ENCODE measurements at regions not wholly inside any gene's neighbourhood (a gene's known extent, or its start where the extent isn't known, plus 50 kb on each side); places are given as distances from the start of the nearest gene placed in this dataset.

DNA sequence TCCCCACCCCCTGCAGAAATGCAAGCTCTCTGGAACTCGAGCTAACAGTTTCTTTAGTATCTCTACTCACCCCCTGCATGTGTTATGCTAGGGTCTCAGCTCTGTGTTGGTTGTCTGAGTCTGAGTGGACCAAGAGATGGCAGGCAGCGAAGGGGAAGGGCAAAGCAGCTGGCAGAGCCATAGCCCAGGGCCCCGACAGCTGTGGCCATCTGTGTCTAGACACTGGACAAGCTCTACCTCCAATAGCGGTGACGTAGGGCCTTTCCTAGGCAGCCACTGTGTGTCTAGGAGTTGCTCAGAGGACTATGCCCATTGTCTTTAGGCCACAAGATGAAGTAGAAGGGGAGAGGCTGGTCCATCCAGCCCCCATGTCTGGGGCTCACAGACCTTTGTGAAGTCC, 79.2 kb downstream of the EFNB1 start:
- Histone ChIP-seq H3K4me1 (ENCODE audit: control insufficient read depth, insufficient read depth, low read length, unreplicated experiment) (no peaks in the 10 kb centered on the region), H3K27ac (ENCODE audit: low read depth, low read length) (no peak overlapping the region), H3K36me3 (ENCODE audit: insufficient read depth, low read length) (no peaks in the 10 kb centered on the region), H3K27me3 (ENCODE audit: insufficient read depth, low read length) (no peaks in the 10 kb centered on the region), H3K79me2 (ENCODE audit: control insufficient read depth, insufficient read depth, low read length, unreplicated experiment) (no peaks in the 10 kb centered on the region), H2AFZ (ENCODE audit: low read length, unreplicated experiment) (no peak overlapping the region), H3K4me3 (ENCODE audit: low read depth, low read length) (no peak overlapping the region)

GRCh38 chrX:68902706-68903504, 74.1 kb downstream of the EFNB1 start:
- Histone ChIP-seq H2AFZ (ENCODE audit: low read length, unreplicated experiment) (no peak overlapping the region), H3K27me3 (ENCODE audit: insufficient read depth, low read length) (no peaks in the 10 kb centered on the region), H3K4me3 (ENCODE audit: low read depth, low read length) (no peak overlapping the region), H3K36me3 (ENCODE audit: insufficient read depth, low read length) (no peaks in the 10 kb centered on the region), H3K4me1 (ENCODE audit: control insufficient read depth, insufficient read depth, low read length, unreplicated experiment) (no peaks in the 10 kb centered on the region), H3K27ac (ENCODE audit: low read depth, low read length) (no peak overlapping the region), H3K79me2 (ENCODE audit: control insufficient read depth, insufficient read depth, low read length, unreplicated experiment) (no peaks in the 10 kb centered on the region)

DNA sequence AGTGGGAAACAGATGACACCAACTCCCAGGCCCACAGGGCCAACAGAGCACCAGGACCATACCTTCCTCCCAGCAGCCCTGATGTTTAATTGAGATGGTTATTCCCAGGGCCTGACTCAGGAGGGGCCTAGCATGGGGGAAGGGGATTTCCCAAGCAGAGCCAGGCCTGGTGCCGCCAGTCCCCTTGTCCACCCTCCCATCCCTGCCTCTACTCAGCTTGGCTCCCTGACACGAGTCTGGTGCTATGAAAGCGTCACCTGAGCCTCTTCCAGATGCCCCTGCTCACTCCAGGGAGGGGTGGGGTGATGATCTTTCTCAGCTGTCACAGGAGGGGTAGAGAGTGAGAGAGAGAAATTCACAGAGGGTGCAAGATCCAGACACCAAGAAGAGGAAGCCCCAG, 72.7 kb downstream of the EFNB1 start:
- Histone ChIP-seq H3K36me3 (ENCODE audit: insufficient read depth, low read length) (no peaks in the 10 kb centered on the region), H3K4me3 (ENCODE audit: low read depth, low read length) (no peak overlapping the region), H3K4me1 (ENCODE audit: control insufficient read depth, insufficient read depth, low read length, unreplicated experiment) (no peaks in the 10 kb centered on the region), H3K27me3 (ENCODE audit: insufficient read depth, low read length) (no peaks in the 10 kb centered on the region), H3K79me2 (ENCODE audit: control insufficient read depth, insufficient read depth, low read length, unreplicated experiment) (no peaks in the 10 kb centered on the region), H3K27ac (ENCODE audit: low read depth, low read length) (no peak overlapping the region), H2AFZ (ENCODE audit: low read length, unreplicated experiment) (no peak overlapping the region)

DNA sequence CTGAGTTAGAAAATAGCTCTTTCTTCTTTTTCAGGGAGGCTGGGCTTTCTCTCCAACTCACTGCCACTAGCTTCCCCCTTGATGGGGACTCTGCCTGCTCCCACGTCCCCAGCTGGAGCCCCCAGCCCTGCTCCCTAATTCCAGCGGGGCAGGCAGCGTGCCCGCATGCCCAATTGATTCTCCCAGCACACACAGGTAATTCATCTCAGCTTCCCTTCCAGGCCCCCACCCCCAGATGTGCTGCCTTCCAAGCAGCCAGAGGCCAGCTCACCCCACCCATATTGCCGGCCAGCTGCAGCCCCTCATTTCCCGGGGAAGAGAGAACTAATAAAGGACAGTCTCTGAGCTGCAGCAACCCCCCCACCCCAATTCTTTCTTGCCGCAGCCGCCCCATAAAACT, 69.8 kb downstream of the EFNB1 start:
- no peaks in the 10 kb centered on the region for H3K27me3 ChIP-seq (ENCODE audit: insufficient read depth, low read length)
- H3K27ac ChIP-seq (ENCODE audit: low read depth, low read length) = no peak overlapping the region
- no peaks in the 10 kb centered on the region for H3K79me2 ChIP-seq (ENCODE audit: control insufficient read depth, insufficient read depth, low read length, unreplicated experiment)
- H3K36me3 ChIP-seq (ENCODE audit: insufficient read depth, low read length) = no peaks in the 10 kb centered on the region
- no peak overlapping the region for H2AFZ ChIP-seq (ENCODE audit: low read length, unreplicated experiment)
- no peak overlapping the region for H3K4me3 ChIP-seq (ENCODE audit: low read depth, low read length)
- peaks cover 16% of the 10 kb centered on the region for H3K4me1 ChIP-seq (ENCODE audit: control insufficient read depth, insufficient read depth, low read length, unreplicated experiment)

GRCh38 chrX:68897118-68897945, 68.5 kb downstream of the EFNB1 start:
- H3K4me1 ChIP-seq (ENCODE audit: control insufficient read depth, insufficient read depth, low read length, unreplicated experiment) = peaks cover 16% of the 10 kb centered on the region
- H3K79me2 ChIP-seq (ENCODE audit: control insufficient read depth, insufficient read depth, low read length, unreplicated experiment) = no peaks in the 10 kb centered on the region
- H3K36me3 ChIP-seq (ENCODE audit: insufficient read depth, low read length) = no peaks in the 10 kb centered on the region
- no peak overlapping the region for H3K27ac ChIP-seq (ENCODE audit: low read depth, low read length)
- no peak overlapping the region for H2AFZ ChIP-seq (ENCODE audit: low read length, unreplicated experiment)
- H3K4me3 ChIP-seq (ENCODE audit: low read depth, low read length) = no peak overlapping the region
- H3K27me3 ChIP-seq (ENCODE audit: insufficient read depth, low read length) = no peaks in the 10 kb centered on the region

DNA sequence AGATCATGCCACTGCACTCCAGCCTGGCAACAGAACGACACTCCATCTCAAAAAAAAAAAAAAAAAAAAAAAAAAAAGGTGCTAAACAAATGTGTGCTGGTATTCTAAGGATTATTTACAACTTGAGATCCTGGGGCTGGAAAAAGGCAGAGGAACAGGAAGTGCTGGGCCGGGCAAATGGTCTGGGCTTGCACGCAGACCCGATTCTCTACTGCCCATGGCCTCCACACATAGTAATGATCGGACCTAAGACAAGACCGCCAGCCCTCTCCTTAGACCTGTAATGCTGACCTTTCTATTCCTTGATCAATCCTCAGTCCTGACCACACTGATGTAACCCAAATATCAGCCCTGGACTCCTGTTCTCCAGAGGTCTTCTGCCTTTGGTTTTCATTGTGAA, 67.8 kb downstream of the EFNB1 start:
- H3K27ac ChIP-seq (ENCODE audit: low read depth, low read length) = no peak overlapping the region
- no peaks in the 10 kb centered on the region for H3K79me2 ChIP-seq (ENCODE audit: control insufficient read depth, insufficient read depth, low read length, unreplicated experiment)
- no peaks in the 10 kb centered on the region for H3K36me3 ChIP-seq (ENCODE audit: insufficient read depth, low read length)
- no peaks in the 10 kb centered on the region for H3K27me3 ChIP-seq (ENCODE audit: insufficient read depth, low read length)
- H3K4me1 ChIP-seq (ENCODE audit: control insufficient read depth, insufficient read depth, low read length, unreplicated experiment) = peaks cover 16% of the 10 kb centered on the region
- no peak overlapping the region for H2AFZ ChIP-seq (ENCODE audit: low read length, unreplicated experiment)
- H3K4me3 ChIP-seq (ENCODE audit: low read depth, low read length) = no peak overlapping the region

DNA sequence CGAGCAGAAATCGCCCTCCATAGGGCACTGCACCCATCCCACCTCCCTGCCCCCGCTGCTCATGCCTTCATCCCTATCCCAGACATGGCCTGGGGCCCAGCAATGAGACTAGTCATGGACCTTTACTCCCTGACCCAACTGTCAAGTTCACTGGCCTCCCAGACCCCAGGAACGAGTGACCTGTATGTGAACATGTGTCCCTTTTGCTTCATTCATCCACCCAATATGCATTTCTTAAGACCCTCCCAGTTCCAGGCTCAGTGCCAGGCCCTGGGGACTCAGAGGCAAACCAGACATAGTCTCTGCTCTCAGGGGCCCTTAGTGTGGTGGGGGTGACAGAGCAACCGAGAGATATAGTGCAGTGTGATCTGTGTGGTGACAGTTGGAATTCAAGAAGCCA, 67.0 kb downstream of the EFNB1 start:
- Histone ChIP-seq H3K27ac (ENCODE audit: low read depth, low read length) (no peak overlapping the region), H3K27me3 (ENCODE audit: insufficient read depth, low read length) (no peaks in the 10 kb centered on the region), H3K79me2 (ENCODE audit: control insufficient read depth, insufficient read depth, low read length, unreplicated experiment) (no peaks in the 10 kb centered on the region), H3K4me1 (ENCODE audit: control insufficient read depth, insufficient read depth, low read length, unreplicated experiment) (peaks cover 16% of the 10 kb centered on the region), H2AFZ (ENCODE audit: low read length, unreplicated experiment) (no peak overlapping the region), H3K4me3 (ENCODE audit: low read depth, low read length) (no peak overlapping the region), H3K36me3 (ENCODE audit: insufficient read depth, low read length) (no peaks in the 10 kb centered on the region)

DNA sequence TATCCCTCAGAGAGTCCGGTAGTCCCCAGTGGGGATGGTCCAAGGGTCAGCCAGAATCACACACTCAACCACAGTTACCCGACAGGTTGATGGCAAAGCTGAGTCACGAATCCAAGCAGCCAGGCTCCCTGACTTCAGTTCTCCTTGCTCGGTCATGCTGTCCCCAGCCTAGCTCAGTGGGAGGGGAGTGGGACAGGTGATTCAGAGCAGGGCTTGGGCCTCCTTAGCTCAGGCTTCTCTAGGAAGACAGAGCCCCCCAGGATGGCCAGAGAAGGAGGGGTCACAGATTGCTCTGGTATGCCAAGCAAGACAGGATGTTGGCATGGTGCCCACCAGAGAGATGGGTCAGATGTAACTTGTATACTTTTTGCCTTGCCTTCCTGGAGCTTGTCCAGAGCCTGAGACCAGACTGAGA, 66.5 kb downstream of the EFNB1 start:
- H3K4me3 ChIP-seq (ENCODE audit: low read depth, low read length) = no peak overlapping the region
- peaks cover 16% of the 10 kb centered on the region for H3K4me1 ChIP-seq (ENCODE audit: control insufficient read depth, insufficient read depth, low read length, unreplicated experiment)
- no peaks in the 10 kb centered on the region for H3K79me2 ChIP-seq (ENCODE audit: control insufficient read depth, insufficient read depth, low read length, unreplicated experiment)
- no peaks in the 10 kb centered on the region for H3K27me3 ChIP-seq (ENCODE audit: insufficient read depth, low read length)
- H3K36me3 ChIP-seq (ENCODE audit: insufficient read depth, low read length) = no peaks in the 10 kb centered on the region
- H3K27ac ChIP-seq (ENCODE audit: low read depth, low read length) = no peak overlapping the region
- H2AFZ ChIP-seq (ENCODE audit: low read length, unreplicated experiment) = no peak overlapping the region

DNA sequence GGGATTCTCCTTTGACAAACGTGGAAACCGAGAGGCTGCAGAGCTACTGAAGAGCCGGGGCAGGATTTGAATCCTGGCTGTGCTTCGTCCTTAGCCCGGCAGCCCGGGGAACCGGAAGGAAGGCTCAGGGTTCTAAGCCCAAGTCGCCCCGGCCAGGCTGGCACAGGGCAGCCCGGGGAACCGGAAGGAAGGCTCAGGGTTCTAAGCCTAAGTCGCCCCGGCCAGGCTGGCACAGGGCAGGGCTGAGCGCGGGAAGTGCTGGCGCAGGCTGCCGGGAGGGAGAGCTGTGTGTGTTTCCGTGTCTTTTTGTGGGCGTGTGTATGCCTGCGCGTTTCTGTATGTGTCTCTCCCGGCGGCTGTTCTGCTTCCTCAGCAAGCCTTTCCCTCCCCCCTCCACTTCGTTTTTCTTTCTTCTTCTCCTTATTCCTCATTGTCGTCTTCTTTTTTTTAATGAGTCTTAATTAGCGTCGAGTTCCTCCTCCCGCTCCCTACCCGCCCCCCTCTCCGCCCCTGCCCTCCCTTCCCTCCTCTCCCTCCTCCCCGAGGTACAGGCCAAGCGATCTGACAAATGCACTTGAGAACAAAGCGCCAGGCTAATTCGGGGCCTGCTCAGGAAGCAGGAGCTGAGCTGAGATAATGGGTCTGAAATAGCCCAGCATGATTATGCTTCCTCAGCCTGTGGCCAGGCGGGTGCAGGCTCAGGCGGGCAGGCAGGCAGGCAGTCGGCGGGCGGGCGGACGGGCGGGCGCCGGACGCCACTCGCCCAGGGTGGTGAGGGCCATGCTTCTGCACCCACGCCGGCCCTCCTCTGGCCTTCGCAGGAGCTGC, 65.9 kb downstream of the EFNB1 start:
- no peaks in the 10 kb centered on the region for H3K36me3 ChIP-seq (ENCODE audit: insufficient read depth, low read length)
- no peaks in the 10 kb centered on the region for H3K27me3 ChIP-seq (ENCODE audit: insufficient read depth, low read length)
- no peaks in the 10 kb centered on the region for H3K79me2 ChIP-seq (ENCODE audit: control insufficient read depth, insufficient read depth, low read length, unreplicated experiment)
- peaks cover 16% of the 10 kb centered on the region for H3K4me1 ChIP-seq (ENCODE audit: control insufficient read depth, insufficient read depth, low read length, unreplicated experiment)
- H2AFZ ChIP-seq (ENCODE audit: low read length, unreplicated experiment) = peak overlapping the region; percentile 12
- no peak overlapping the region for H3K4me3 ChIP-seq (ENCODE audit: low read depth, low read length)
- H3K27ac ChIP-seq (ENCODE audit: low read depth, low read length) = no peak overlapping the region

- H3K4me1 ChIP-seq (ENCODE audit: control insufficient read depth, insufficient read depth, low read length, unreplicated experiment) = peaks cover 16% of the 10 kb centered on the region
- H3K27ac ChIP-seq (ENCODE audit: low read depth, low read length) = no peak overlapping the region
- H3K36me3 ChIP-seq (ENCODE audit: insufficient read depth, low read length) = no peaks in the 10 kb centered on the region
- no peak overlapping the region for H3K4me3 ChIP-seq (ENCODE audit: low read depth, low read length)
- H3K27me3 ChIP-seq (ENCODE audit: insufficient read depth, low read length) = peaks cover 5% of the 10 kb centered on the region; the same call in 1 of the 2 replicates
- H3K79me2 ChIP-seq (ENCODE audit: control insufficient read depth, insufficient read depth, low read length, unreplicated experiment) = no peaks in the 10 kb centered on the region
- H2AFZ ChIP-seq (ENCODE audit: low read length, unreplicated experiment) = peak overlapping the region; percentile 12
These were observed 65.3 kb downstream of the EFNB1 start for GRCh38 chrX:68894142-68894512.
